ENCODE measurements at regions not wholly inside any gene's neighbourhood (a gene's known extent, or its start where the extent isn't known, plus 50 kb on each side); places are given as distances from the start of the nearest gene placed in this dataset.

DNA sequence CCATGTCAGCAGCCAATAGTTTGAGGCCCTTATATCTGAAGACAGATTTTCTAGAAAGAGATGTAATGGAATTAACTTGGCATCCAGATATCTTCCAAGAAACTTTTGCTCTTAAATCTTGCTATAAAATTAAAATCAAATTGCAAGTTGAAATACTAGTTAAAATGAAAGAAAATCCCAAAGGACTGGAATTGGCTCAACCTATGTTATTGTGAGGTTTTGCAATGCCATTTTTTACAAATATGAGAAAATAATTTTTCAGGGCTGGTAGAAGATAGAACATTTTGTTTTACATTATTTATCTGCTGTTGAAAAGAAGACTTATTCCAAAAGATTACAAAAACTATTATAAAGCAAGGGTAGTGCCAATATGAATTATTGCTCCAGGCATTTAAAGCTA, 92.2 kb upstream of the AGTR1 start:
- Histone ChIP-seq H3K36me3 (ENCODE audit: low read length) (no peaks in the 10 kb centered on the region), H3K4me2 (ENCODE audit: low read depth, low read length, poor library complexity, severe bottlenecking) (no peak overlapping the region), H3K27ac (ENCODE audit: low read depth, low read length) (no peak overlapping the region), H3K9me3 (ENCODE audit: insufficient read depth, low read length) (no peaks in the 10 kb centered on the region), H3K79me2 (ENCODE audit: insufficient read depth, low read length) (no peaks in the 10 kb centered on the region), H4K20me1 (ENCODE audit: low read depth, low read length) (no peaks in the 10 kb centered on the region), H3K9me2 (replicated peaks; ENCODE audit: insufficient read depth, low read length) (no peaks in the 10 kb centered on the region), H3K27me3 (ENCODE audit: low read length) (no peaks in the 10 kb centered on the region), H3K4me3 (ENCODE audit: insufficient read depth, low read length, poor library complexity, severe bottlenecking) (no peak overlapping the region), H3F3A (ENCODE audit: insufficient read depth) (no peaks in the 10 kb centered on the region), H2AFZ (ENCODE audit: low read depth, low read length, severe bottlenecking) (no peak overlapping the region), H3K9ac (ENCODE audit: low read length) (no peak overlapping the region)
- no peak for TF ChIP-seq EZH2phosphoT487 (conservative IDR thresholded peaks at IDR 0.05; ENCODE audit: low read length)
- TF ChIP-seq, protein P1, sequence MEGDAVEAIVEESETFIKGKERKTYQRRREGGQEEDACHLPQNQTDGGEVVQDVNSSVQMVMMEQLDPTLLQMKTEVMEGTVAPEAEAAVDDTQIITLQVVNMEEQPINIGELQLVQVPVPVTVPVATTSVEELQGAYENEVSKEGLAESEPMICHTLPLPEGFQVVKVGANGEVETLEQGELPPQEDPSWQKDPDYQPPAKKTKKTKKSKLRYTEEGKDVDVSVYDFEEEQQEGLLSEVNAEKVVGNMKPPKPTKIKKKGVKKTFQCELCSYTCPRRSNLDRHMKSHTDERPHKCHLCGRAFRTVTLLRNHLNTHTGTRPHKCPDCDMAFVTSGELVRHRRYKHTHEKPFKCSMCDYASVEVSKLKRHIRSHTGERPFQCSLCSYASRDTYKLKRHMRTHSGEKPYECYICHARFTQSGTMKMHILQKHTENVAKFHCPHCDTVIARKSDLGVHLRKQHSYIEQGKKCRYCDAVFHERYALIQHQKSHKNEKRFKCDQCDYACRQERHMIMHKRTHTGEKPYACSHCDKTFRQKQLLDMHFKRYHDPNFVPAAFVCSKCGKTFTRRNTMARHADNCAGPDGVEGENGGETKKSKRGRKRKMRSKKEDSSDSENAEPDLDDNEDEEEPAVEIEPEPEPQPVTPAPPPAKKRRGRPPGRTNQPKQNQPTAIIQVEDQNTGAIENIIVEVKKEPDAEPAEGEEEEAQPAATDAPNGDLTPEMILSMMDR (IDR thresholded peaks at IDR 0.05; ENCODE audit: insufficient read depth, low read length, poor library complexity, severe bottlenecking) = no peak

DNA sequence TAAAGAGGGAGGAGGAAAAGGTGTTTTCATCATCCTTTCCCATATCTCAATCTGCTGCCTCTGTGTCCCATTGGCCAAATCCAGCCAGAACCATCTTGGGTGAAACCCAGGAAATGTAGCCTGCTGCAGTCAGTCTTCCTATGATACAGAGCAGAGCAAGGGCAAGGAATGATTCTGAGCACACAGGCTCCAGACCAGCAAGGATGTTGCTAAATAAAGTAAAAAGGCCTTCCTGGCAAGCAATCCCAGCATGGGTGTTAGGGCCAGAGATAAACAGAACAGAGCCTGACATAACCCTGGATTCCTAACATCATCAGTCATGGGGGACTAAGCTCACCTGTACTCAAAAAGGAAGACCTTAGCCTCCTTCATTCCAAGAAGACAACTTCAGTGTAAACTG, 90.7 kb upstream of the AGTR1 start:
- Histone ChIP-seq H3K27ac (ENCODE audit: low read depth, low read length) (no peak overlapping the region), H3K27me3 (ENCODE audit: low read length) (no peaks in the 10 kb centered on the region)

DNA sequence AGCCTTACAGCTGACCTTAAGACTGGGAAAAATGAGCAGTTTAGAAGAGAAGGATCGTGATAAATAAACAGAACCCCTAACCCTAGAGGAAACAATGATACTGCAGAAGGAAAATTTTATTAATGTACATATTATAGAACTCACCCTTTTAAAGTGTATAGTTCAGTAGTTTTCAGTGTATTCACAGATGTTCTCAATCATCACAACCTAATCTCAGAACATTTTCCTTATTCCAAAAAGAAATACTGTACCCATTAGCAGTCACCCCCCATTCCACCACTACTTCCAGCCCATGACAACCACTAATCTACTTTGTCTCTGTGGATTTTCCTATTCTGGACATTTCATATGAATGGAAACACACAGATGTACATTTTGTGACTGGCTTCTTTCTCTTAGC, 90.2 kb upstream of the AGTR1 start:
- Histone ChIP-seq H3K9me3 (ENCODE audit: insufficient read depth, low read length) (no peaks in the 10 kb centered on the region), H3K9ac (ENCODE audit: low read length) (no peak overlapping the region), H3K36me3 (ENCODE audit: low read length) (no peaks in the 10 kb centered on the region), H2AFZ (ENCODE audit: low read depth, low read length, severe bottlenecking) (no peak overlapping the region), H3K9me2 (replicated peaks; ENCODE audit: insufficient read depth, low read length) (no peaks in the 10 kb centered on the region), H3K27ac (ENCODE audit: low read depth, low read length) (no peak overlapping the region), H3K4me2 (ENCODE audit: low read depth, low read length, poor library complexity, severe bottlenecking) (no peak overlapping the region), H4K20me1 (ENCODE audit: low read depth, low read length) (no peaks in the 10 kb centered on the region), H3K79me2 (ENCODE audit: insufficient read depth, low read length) (no peaks in the 10 kb centered on the region), H3K27me3 (ENCODE audit: low read length) (no peaks in the 10 kb centered on the region), H3F3A (ENCODE audit: insufficient read depth) (no peaks in the 10 kb centered on the region), H3K4me3 (ENCODE audit: insufficient read depth, low read length, poor library complexity, severe bottlenecking) (no peak overlapping the region)
- no peak for TF ChIP-seq EZH2phosphoT487 (conservative IDR thresholded peaks at IDR 0.05; ENCODE audit: low read length)
- TF ChIP-seq, protein P1 (IDR thresholded peaks at IDR 0.05; ENCODE audit: insufficient read depth, low read length, poor library complexity, severe bottlenecking) = no peak

More for the DNA sequence above, 90.7 kb upstream of the AGTR1 start:
- no peaks in the 10 kb centered on the region for H3K79me2 ChIP-seq (ENCODE audit: insufficient read depth, low read length)
- H4K20me1 ChIP-seq (ENCODE audit: low read depth, low read length) = no peaks in the 10 kb centered on the region
- H3K4me2 ChIP-seq (ENCODE audit: low read depth, low read length, poor library complexity, severe bottlenecking) = no peak overlapping the region
- no peak for TF ChIP-seq EZH2phosphoT487 (conservative IDR thresholded peaks at IDR 0.05; ENCODE audit: low read length)
- TF ChIP-seq, protein P1 (IDR thresholded peaks at IDR 0.05; ENCODE audit: insufficient read depth, low read length, poor library complexity, severe bottlenecking) = no peak
- H3K9me3 ChIP-seq (ENCODE audit: insufficient read depth, low read length) = no peaks in the 10 kb centered on the region
- H3K36me3 ChIP-seq (ENCODE audit: low read length) = no peaks in the 10 kb centered on the region
- no peak overlapping the region for H2AFZ ChIP-seq (ENCODE audit: low read depth, low read length, severe bottlenecking)
- no peak overlapping the region for H3K4me3 ChIP-seq (ENCODE audit: insufficient read depth, low read length, poor library complexity, severe bottlenecking)
- no peak overlapping the region for H3K9ac ChIP-seq (ENCODE audit: low read length)
- no peaks in the 10 kb centered on the region for H3F3A ChIP-seq (ENCODE audit: insufficient read depth)
- no peaks in the 10 kb centered on the region for H3K9me2 ChIP-seq (replicated peaks; ENCODE audit: insufficient read depth, low read length)
